ENCODE measurements at regions not wholly inside any gene's neighbourhood (a gene's known extent, or its start where the extent isn't known, plus 50 kb on each side); places are given as distances from the start of the nearest gene placed in this dataset.
A peak's percentile ranks its signal among the peaks of the same experiment; 100 is the strongest.

- Histone ChIP-seq H3K9ac (ENCODE audit: insufficient read length) (no peak overlapping the region), H3K36me3 (ENCODE audit: insufficient read depth, low read length) (no peaks in the 10 kb centered on the region), H3K27ac (no peak overlapping the region), H3K4me3 (no peak overlapping the region), H3K9me3 (ENCODE audit: low read depth, low read length) (no peaks in the 10 kb centered on the region)
- DNase-seq (ENCODE audit: low read depth, low spot score): no peak
- TF ChIP-seq EZH2 (IDR thresholded peaks at IDR 0.05): no peak
- no peak for TF ChIP-seq FOXP2 (optimal IDR thresholded peaks at IDR 0.05; ENCODE audit: control extremely low read depth, extremely low read length, insufficient read depth)
- TF ChIP-seq POLR2AphosphoS5 (IDR thresholded peaks at IDR 0.05; ENCODE audit: borderline replicate concordance, low read depth, low read length): no peak
Measured at GRCh38 chr13:106621833-106622232, 53.9 kb upstream of the ARGLU1 start.

- Histone ChIP-seq H3K36me3 (ENCODE audit: insufficient read depth, low read length) (no peaks in the 10 kb centered on the region), H3K27ac (no peak overlapping the region), H3K9ac (ENCODE audit: insufficient read length) (no peak overlapping the region), H3K9me3 (ENCODE audit: low read depth, low read length) (no peaks in the 10 kb centered on the region), H3K4me3 (no peak overlapping the region)
- DNase-seq (ENCODE audit: low read depth, low spot score): peak; percentile 28
- TF ChIP-seq FOXP2 (optimal IDR thresholded peaks at IDR 0.05; ENCODE audit: control extremely low read depth, extremely low read length, insufficient read depth) (no peak), POLR2AphosphoS5 (IDR thresholded peaks at IDR 0.05; ENCODE audit: borderline replicate concordance, low read depth, low read length) (no peak), EZH2 (IDR thresholded peaks at IDR 0.05) (no peak)
Measured at GRCh38 chr13:106619688-106620555, 52.0 kb upstream of the ARGLU1 start.

All from SK-N-MC (cell line).